NCI-H510A treated with DMSO at 0.1 percent for 48 hours (cell line): ENCODE measurements at regions not wholly inside any gene's neighbourhood (a gene's known extent, or its start where the extent isn't known, plus 50 kb on each side); places are given as distances from the start of the nearest gene placed in this dataset.
"Not testable (repeated sequence)": the region's sequence is repeated elsewhere in the genome, so short reads cannot be mapped to it uniquely, and the experiment has no call there.

Source experiments
- DNase-seq: peaks from one replicate; lab custom pipeline; 2025; lab: John Stamatoyannopoulos, UW

- DNase-seq = no peak
Observed at GRCh38 chr7:116377721-116378120, 121.8 kb upstream of the CAV2 start.

DNA sequence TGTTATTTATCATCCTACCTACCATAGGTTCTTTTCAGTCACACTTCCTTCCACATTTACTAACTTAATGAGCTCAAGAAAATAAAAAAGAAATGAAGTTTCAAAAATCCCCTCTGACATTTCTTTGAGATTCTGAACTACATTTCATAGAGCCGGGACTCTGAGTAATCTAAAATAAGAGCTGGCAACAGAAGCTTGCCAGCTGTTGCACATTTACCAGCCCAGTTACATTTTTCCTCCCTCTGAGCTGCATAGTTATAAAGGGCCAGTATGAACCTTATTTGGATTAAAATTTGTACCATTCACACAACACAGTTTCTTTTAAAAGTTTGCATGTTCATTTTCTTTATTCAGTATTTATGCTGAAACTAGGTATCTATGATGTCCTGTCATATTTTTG lies 119.5 kb upstream of the CAV2 start:
- DNase-seq = no peak

DNA sequence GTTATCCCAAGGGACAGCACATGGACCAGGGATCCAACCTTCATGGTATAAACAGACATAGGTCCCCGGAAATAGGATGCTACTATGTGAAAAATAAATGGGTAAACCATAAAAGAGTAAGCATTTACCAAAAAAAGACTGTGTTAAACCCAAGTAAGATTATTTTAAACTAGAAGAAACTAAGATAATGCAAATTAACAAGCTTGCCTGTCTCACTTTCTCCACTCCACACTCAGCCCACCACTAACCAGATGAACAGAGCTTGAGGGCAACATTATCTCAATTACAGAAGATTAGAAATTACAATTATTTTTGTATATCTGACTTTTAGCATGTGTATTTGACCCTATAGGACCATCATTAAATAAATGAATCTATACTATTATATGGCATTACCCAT lies 117.2 kb upstream of the CAV2 start:
- no peak for DNase-seq

- no peak for DNase-seq
Observed at GRCh38 chr7:116384936-116385635, 114.5 kb upstream of the CAV2 start.

- no peak for DNase-seq
Observed at GRCh38 chr7:116386674-116387073, 112.9 kb upstream of the CAV2 start.

DNA sequence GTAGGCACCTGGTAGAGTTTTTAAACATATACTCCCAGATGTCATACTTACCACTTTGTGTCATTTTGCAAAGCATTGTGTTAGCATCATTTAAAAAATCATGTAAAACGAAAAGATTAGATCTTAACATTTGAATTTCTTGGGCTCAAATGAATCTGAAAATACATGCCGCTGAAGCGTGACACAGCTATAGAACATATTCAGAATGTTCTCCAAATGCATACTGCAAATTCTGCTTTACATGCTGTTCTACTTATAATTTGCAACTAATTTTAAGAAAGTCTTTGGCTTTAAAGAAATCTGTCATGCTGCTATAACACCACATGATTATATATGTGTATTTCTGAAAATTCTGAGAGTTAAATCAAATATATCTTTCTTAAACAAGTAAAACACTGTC lies 109.2 kb upstream of the CAV2 start:
- DNase-seq = no peak

DNA sequence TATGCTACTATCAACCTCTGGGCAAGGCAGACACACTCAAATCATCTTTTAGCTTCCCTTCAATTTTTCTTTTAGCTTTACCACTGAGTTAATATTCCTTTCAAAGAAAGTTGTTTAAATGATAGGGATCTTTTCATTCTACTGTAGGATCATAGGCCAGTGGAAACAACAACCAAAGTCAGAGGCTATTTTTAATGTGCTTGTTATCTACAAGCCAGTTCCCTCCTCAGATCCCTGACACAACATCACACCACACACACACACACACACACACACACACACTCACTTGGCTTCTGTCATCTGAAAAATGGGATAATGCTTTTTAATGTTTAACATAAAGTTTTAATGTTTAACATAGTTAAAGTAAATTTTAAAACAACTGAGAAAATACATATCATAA lies 106.7 kb upstream of the CAV2 start:
- no peak for DNase-seq

DNA sequence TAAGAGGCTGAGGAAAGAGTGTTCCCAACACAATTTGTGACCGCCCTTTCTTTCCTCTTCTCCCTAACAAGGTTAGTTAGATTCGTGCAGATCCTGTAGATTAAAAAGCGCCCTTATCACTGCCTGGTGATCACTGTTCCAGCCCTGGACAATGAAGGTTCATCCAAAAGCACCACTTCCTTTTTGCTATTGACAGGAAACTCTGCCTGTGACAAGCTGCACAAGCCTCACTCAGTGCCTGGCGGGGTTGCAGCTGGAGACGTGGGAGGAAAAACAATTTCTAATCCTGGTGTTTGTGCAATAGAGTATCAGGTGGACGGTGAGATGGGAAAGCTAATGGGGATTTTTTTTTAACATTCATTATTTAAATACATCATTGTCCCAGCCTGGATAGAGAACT lies 105.9 kb upstream of the CAV2 start:
- DNase-seq = no peak

DNA sequence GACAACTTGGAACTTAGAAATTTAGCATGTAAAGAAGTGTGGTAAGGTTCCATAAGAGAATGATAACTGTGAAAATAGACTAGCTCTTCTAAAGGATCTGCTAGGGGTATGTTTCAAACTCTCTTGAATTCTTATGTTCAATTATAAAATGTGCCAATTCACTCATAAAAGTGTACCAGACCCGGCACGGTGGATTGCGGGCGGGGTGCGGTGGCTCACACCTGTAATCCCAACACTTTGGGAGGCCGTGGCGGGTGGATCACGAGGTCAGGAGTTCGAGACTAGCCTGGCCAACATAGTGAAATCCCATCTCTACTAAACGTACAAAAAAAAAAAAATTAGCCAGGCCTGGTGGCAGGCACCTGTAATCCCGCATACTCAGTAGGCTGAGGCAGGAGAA lies 105.4 kb upstream of the CAV2 start:
- no peak for DNase-seq

DNA sequence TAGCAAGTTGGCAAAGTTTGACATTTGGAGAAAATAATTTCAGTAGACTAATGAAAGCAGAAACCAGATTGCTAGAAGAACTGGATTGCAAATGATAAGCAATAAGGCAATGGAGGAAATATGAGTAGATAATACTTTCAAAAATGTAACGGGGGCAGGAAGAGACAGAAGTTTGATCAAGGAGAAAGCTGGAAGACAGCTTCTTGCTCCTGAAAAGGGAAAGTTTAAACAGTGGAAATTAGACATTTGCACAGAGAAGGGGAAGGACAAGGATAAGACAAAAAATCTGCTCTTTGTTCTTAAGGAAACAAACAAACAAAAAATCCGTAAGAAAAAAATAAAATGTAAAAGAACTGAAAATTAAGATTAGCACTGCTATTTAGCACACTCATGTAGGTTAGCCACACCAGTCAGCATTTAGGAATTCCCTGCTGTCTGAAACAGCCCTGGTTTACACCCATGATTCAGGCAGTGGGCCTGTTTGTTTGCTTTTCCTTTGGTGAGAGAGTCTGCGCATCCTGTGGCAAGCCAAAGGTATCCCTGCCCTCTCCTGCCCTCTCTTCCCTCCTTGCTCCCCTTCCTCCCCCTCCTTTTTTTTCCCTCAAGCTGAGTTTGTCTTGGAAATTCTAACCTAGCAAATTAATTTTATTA lies 104.3 kb upstream of the CAV2 start:
- DNase-seq = no peak

- no peak for DNase-seq
Observed at GRCh38 chr7:116398672-116399071, 100.9 kb upstream of the CAV2 start.

DNA sequence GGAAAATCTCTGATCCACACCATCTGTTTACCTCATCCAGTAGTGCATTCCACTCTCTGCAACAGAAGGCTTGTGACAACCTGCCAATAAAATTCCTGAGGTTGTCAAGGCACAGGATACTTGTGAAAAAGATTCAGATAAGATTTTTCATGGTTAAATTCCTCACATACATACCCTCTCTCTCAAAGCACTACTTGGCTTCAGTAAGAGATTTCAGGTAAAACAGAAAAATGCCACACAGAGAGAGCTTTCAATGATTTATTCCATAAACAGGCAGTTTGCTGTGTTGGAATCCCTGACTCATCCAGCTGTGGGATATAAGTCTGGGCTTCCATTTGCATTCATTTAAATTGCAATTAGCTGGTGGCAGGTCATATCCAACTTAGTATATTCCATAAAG lies 99.7 kb upstream of the CAV2 start:
- no peak for DNase-seq

GRCh38 chr7:116400522-116400921 lies 99.0 kb upstream of the CAV2 start:
- no peak for DNase-seq

DNA sequence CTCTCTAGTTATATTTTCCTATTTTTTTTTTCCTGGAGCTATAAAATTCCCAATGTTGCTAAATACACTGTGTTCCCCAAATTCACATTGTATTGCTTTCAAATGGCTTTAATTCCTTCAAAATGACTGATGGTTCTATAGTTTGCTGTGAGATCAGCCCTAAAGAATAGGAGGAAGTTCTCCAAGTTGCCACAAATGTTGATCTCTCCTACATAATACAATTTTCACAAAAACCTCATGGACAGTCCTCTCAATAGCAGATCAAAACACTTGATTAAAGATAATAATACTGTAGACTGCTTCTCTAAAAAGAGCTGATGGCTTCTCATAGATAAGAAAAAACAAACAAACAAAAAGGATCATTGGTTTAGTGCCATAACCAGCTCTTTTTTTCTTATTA lies 97.8 kb upstream of the CAV2 start:
- DNase-seq = no peak

- no peak for DNase-seq
Observed at GRCh38 chr7:116403265-116403664, 96.3 kb upstream of the CAV2 start.

GRCh38 chr7:116404389-116404788 lies 95.1 kb upstream of the CAV2 start:
- DNase-seq = no peak

- DNase-seq = no peak
Observed at GRCh38 chr7:116405810-116406209, 93.7 kb upstream of the CAV2 start.

DNA sequence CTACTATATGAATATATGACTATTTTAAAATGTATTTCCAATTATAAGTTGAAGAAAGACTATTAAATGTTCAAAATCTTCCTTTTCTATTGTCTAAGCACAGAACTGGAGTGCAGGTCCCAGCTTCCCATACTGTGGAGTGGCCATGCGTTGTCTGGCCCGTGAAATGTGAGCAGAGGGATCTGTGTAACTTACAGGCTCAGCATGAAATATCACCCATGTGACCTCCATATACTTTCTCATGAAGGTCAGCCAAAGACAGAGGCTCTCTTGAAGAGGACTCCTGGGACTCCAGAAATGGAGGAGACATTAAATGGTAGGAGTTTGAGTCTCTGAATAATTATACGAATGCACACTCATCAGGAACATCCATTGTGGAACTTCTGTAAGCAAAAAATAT lies 92.4 kb upstream of the CAV2 start:
- no peak for DNase-seq

GRCh38 chr7:116408166-116408565 lies 91.4 kb upstream of the CAV2 start:
- no peak for DNase-seq

DNA sequence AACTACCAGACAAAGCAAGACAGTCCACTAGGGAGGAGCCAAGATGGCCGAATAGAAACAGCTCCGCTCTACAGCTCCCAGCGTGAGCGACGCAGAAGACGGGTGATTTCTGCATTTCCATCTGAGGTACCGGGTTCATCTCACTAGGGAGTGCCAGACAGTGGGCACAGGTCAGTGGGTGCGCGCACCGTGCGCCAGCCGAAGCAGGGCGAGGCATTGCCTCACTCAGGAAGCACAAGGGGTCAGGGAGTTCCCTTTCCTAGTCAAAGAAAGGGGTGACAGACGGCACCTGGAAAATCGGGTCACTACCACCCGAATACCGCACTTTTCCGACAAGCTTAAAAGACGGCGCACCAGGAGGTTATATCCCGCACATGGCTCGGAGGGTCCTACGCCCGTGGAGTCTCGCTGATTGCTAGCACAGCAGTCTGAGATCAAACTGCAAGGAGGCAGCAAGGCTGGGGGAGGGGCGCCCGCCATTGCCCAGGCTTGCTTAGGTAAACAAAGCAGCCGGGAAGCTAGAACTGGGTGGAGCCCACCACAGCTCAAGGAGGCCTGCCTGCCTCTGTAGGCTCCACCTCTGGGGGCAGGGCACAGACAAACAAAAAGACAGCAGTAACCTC lies 90.6 kb upstream of the CAV2 start:
- DNase-seq = not testable (repeated sequence)

GRCh38 chr7:116410694-116411093 lies 88.8 kb upstream of the CAV2 start:
- DNase-seq = not testable (repeated sequence)

GRCh38 chr7:116417593-116418345 lies 81.8 kb upstream of the CAV2 start:
- DNase-seq = no peak

DNA sequence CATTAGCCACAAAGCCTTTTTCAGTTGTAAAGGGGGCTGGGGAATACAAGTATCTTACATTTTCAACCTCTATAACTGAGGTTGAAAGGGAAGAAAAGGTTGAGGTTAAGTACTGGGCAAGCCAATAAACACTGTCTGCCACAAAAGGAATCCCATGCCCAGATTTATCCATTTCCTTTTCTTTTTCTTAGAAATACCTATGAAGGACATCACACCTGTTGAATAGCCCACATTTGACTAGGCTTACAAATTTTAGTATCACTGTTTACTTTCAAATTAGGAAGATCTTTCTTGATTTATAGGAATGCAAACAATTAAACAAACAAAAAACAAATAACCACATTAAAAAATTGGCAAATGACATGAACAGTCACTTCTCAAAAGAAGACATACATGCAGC lies 81.0 kb upstream of the CAV2 start:
- no peak for DNase-seq
